GM03348 (cell line): ENCODE measurements at regions not wholly inside any gene's neighbourhood (a gene's known extent, or its start where the extent isn't known, plus 50 kb on each side); places are given as distances from the start of the nearest gene placed in this dataset.

Experiments
- DNase-seq: peaks from one replicate; pipeline ENCODE4 v3.0.0; 2012; ENCODE audit warnings: low spot score

DNA sequence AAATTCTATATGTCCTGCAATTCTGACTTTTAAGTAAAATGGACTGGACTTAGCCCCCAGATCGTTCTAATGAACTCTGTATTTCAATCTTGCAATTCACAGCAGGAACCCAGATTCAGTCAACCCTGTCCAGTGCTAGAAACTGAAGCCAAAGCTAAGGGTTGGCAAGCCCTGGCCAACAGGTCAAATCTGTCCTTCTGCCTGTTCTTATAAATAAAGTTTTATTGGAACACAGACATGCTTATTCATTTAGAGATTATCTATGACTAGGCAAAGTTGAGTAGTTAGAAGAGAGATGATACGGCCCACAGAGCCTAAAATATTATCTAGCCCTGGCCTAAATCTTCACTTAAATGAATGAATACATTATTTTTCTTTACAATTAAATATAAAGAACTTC is 339.2 kb upstream of the JARID2 start:
- DNase-seq: no peak

DNA sequence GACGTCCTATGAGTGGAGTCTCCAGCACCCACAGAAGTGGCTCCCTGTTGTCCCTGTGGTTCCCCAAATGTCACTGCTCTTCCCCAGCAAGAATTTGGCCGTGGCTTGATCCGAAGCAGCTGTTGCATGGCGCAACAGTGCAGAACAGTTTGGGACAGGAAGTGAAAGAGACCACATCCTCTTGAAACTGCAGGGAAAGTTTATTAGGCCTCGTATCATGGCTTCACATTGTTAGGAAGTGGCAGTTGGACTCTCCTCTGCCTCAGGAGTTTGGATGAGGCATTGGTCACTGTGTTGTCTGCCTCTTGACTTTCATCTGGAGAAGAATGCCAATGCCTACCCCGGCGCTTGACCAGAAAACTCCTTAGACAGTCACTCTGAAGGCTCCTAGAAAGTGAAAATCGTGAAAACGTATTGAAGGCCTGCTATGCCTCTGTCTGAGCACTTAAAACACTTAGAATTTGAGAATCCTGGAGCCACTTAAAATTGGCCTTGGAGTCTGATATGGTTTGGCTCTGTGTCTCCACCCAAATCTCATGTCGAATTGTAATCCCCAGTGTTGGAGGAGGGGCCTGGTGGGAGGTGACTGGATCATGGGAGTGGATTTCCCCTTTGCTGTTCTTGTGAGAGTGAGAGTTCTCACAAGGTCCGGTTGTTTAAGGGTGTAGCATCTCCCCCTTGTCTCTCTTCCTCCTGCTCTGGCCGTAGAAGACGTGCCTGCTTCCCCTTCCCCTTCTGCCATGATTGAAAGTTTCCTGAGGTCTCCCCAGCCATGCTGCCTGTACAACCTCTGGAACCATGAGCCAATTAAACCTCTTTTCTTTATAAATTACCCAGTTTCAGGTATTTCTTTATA is 334.9 kb upstream of the JARID2 start:
- DNase-seq: no peak

DNA sequence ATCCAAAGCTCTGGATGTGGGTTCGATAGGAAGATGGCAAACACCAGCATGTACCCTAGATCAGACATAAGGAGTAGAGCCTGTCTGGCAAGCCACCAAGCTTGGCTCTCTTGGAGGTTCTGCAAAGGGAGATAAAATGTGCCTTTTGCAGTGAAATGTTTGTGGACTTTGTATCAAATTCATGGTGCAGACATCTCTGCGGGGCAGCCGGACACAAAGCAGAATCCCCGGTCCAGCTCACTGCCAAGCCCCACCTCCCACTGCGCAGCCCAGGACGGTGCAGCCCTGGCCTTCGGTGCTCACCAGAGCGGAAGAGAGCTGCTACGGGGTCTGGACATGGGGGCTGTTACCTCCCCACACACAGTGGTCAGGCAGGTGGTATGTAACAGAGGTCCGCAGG is 333.6 kb upstream of the JARID2 start:
- DNase-seq: no peak

DNA sequence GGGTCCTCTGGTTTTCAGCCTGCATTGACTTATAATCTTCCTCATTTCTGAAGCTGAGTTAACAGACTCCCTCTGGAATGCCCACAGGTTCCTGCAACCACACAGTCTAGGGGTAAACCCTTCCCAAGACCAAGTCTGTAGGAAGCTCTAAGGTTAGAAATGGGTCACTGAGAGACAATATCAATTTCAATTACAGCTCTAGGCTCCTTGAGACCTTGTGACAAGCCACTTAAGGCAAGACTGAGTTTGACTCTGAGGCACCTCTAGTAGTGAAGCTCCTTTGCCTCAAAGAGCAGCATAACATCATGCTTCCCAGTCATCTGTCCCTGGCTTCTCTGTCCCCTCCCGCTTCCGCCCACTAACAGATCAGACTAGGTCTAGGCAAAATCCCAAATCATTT is 333.2 kb upstream of the JARID2 start:
- no peak for DNase-seq

DNA sequence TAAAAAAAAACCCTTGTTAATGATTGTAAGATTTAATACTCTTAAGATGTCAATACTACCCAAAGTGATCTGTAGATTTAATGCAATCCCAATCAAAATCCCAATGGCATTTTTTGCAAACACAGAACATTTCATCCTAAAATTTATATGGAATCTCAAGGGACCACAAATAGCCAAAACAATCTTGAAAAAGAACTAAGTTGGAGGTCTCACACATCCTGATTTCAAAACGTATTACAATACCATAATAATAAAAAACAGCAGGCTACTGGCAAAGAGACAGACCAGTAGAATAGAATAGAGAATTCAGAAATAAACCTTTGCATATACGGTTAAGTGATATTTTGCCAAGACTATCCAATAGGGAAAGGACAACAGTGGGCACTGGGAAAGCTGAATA is 331.9 kb upstream of the JARID2 start:
- no peak for DNase-seq

DNA sequence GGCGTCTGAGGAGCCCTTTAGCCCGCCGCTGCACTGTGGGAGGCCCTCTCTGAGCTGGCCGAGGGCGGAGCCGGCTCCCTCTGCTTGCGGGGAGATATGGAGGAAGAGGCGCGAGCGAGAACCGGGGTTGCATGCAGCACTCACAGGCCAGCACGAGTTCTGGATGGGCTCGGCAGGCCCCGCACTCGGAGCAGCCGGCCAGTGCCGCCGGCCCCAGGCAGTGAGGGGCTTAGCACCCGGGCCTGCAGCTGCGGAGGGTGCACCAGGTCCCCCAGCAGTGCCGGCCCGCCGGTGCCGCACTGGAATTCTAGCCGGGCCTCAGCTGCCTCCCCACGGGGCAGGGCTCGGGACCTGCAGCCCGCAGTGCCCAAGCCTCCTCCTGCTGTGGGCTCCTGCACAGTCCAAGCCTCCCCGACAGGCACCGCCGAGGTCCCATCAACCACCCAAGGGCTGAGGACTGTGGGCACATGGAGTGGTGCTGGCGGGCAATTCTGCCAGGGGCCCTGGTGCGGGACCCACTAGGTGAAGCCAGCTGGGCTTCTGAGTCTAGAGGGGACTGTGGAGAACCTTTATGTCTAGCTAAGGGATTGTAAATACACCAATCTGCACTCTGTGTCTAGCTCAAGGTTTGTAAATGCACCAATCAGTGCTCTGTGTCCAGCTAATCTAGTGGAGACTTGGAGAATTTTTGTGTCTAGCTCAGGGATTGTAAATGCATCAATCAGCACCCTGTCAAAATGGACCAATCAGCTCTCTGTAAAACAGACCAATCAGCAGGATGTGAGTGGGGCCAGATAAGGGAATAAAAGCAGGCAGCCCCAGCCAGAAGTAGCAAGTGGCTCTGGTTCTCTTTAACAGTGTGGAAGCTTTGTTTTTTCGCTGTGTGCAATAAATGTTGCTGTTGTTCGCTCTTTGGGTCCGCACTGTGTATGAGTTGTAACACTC is 329.7 kb upstream of the JARID2 start:
- DNase-seq: no peak

DNA sequence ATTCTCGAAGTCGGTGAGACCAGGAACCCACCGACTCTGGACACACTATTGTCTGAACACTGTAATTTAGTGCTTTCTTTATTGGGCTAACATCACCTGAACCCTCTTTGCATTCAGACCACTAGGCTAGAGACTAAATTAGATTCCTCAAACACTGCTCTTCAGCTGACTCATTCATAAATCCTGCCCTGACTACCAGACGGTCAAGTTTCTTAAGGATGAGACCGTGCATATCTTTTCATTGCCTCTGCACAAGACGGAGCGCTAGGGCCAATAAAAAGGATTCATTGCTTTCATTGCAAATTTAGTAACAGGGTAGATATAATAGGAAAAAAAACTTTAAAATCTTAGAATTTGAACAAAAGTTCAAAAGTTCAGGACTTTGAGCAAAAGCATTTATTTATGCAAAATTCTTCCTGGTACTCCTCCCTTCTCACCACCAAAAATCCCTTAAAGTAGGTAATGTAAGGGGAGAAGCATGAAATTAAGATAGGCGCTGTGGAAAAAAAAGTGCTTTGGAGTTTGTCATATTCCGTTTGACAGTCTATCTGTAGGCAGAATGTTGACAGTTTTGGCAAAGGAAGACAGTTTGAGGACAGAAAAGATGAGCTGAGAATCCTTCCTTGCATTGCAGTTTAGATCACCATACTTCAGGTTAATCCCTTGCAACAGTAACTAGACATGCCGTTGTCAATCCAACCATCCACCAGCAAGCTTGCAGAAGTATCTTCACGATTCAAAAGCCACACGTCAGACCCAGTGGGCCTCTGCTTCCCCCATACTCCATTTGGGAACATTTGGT is 328.6 kb upstream of the JARID2 start:
- DNase-seq: peak; percentile 28

DNA sequence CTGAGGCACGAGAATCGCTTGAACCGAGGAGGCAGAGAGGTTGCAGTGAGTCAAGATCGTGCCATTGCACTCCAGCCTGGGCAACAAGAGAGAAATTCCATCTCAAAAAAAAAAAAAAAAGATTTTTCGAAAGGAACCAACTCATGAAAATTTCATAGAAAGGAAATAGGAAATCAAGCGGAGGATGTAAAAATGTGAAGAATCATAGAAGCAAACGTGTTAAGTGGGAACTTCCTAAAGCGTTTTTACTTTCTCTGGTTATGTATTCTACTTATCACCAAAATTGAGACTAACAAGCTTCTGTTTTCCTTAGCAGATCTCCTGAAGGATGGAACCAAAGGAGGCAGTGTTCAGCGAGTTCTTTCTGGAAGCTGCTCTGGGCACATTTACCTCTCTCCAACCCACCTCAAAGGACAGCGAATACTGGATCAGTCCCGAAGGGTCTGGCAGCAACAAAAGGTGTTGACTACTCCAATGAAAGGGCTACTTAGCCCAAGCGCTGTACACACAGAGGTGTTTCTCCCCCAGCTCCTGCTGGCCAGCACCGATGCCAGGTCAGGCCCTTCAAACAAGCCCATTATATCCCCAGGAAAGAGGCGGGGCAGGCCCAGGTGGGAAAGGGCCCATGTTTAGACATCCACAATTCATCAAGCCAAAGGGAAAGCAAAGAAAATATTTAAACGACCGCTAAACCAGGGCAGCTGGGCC is 327.5 kb upstream of the JARID2 start:
- no peak for DNase-seq

DNA sequence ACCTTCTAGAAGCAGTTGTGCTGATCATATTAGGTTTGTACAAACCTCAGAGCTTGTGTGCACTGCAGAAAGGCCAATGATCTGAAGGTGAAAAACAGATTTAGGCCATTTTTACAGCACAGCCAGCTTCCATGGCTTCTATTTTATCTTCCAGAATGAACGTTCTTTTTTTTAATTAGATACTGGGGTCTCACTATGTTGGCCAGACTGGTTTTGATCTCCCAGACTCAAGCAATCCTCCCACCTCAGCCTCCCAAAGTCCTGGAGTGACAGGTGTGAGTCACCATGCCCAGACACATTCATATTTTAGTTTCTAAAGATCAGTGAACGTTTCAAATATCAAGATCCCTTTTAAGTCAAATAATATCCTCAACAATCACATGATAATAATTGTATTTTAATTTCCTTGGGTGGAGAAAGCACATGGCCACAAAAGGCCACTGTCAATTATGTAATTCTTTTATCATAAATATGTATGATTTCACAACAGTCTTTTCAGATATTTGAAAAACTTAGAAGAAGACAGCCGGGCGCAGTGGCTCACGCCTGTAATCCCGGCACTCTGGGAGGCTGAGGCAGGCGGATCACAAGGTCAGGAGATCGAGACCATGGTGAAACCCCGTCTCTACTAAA is 326.7 kb upstream of the JARID2 start:
- DNase-seq: no peak

DNA sequence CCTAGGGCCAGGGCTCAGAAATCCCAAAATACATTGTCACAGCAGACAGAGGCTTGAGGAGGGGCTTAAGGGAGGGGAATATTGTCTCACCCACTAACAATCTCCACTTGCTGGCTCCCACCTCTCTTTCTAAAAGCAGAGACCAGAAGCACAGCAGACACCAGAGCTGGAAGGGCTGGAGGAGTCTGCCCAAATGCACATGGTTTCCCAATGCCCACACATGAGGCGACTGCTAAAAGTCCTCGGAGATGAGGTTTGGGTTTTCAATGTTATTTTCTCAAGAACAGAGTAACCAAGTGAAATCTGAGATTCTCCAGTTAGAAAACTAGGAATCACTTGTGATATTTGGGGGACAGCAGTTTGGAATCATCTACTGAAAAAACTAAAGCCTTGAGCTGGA is 325.6 kb upstream of the JARID2 start:
- no peak for DNase-seq

DNA sequence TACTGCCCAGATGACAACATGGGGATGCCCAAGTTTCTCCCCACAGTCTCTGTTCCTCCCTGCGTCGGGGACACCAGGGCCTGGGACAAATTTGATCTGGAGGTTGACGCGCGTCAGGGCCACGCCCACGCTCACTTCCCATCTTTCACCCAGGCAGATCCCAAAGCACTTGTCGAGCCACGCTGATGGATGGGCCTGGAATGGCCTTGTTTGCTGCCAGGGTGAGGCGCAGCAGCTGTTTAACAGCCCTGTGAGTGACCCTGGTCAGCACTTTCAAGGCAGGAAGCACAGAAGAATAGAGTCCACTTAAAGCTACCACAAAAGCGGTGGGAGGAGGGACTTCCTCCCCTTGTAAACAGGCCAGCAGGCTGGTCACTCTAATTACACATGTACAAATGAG is 324.7 kb upstream of the JARID2 start:
- no peak for DNase-seq

DNA sequence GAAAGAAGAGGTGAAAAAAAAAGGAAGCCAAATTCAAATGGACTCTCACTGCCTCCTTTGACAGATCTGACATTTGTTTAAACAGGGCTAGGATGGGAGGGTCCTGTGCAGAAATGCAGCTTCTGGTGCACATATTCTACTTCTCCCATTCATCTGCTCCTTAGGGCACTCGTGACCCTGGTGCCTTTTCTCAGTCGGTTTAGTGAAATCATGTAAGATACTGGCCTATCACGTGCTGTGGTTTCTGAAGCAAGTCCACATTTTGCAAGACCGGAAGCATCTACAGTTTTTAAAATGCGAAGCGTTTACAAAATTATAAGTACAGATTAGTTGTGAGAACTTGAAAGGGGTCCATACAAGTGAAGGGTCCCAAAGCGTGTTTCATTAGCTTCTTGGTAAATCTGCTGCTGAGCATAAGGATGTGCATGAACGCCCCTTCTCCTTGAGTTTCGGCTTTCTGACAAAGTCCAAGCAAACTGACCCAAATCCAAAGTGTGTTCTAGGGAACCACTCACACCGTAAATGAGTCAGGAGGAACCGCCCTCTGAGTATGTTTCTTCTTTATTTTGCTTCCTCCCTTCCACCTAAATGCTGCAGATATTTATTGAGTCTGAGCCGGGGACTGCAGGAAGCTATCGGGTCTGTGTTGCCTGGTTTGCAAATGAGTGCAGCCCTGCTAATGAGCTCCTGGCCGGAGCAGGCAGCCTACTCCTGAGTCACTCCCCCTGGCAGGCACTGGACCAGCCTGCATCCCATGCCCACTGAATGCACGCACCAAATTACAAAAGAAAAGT is 323.8 kb upstream of the JARID2 start:
- DNase-seq: no peak

DNA sequence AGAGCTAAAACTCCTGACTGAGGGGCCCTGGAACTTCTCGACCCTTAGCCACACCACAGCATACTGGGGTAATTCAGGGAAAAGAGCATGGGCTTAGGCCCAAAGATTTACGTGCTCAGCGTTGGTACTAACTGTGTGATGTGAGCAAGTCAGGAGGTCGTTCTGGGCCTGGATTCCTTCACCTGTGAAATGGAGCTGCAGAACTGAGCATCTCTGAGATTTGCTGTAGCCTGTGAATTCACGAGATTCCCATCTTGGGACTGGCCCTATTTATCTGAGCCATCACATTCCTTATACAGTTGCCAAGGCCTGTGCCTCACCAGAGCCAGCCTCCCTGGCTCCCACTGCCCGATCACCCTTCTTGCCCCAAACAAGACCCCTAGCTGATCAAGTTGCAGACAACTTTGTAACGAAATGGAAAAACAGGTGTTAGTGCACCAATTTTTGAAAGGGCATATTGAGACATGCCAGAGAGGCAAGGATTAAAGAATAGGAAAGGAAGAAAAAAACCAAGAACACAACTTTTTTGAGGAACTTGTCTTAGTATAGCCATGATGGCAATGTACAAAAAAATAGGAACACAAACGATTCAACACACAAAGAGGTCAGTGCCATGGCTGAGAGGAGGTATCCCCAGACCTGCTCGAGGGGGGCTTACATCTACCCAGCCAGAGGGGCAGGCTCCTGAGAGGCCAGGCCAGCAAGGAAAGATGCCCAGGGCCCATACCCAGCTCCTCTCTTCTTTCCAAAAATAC is 323.0 kb upstream of the JARID2 start:
- DNase-seq: no peak

DNA sequence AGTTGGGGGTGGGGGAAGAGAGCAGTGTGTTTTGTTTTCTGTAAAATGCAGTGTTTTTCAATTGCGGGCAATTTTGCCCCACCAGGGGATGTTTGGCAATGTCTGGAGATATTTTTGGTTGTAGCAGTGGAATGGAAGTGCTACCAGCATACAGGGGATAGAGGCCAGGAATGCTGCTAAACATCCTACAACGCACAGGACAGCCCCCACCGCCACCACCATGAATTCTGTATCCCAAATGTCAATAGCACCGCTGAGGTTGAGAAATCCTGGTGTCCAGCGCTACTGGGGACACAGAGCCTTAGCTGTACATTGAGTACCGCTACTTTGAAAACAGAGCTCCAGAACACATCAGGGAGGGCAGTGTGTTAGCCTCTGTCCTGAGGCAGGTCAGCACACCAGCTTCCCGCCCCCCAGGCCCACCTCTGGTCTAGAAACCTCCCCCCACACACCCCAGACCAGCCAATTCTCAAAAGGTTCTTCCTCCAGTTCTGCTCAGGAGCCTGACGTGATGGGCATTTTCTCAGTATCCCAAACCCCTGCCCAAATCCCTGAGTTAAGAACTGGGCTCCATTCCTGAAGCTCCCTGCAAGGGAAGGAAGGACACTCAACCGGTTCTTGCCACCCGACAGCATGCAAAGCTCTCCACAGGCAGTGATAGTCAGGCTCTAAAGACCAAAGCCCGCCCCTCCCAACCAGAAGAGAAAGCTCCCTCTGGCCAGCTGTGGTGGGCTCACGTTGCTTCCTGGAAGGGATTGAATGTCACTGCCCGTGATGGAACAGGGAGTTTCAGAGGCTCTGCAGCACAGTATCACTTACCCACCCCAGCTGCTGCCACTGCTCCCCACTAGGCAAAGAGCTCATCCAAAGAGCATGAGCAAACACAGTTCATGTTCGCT is 321.5 kb upstream of the JARID2 start:
- no peak for DNase-seq

DNA sequence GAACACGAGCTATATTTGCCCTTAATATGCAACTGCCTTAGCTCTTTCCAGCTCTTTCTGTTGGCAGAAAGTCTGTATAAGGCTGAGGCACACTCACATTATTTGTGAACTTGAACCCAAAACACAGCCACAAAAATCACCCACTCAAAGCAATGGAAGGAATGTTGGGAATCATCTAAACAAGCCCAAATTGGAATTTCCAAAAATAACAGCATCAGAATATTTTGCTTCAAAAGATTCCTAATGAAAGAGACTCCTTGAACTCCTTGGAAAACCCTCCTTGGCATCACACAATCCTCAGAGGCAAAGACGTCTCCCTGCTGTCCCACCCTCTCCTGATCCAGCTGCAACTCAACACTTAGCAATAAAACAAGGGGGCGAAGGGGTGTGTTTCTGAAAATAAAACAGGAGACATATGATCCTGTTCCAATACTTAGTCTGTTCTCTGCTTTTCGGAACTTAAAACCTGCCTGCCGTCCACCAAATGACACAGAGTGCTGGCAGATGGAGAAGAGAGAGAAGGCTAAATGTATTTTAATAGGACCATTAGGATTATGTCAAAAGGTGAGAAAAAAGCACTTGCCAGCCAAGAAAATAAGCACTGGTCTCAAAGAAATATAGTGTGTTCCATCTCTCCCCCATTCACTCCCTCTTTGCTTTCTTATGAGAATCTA is 320.7 kb upstream of the JARID2 start:
- no peak for DNase-seq

DNA sequence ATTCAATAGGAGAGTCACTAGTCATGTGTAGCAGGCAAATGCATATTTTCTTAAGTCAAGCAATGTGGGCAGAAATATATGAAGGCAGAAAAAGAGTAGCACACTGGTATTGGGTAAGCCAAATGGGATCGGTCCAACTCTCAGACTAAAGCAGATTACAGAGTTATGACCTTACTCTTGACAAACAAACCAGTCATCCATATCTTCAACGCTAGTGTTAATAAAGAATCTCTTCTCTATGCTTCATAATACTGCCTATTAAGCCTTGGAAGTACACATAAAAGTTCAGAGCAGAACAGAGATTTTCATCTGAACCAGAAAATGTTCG is 320.2 kb upstream of the JARID2 start:
- DNase-seq: peak; percentile 27

DNA sequence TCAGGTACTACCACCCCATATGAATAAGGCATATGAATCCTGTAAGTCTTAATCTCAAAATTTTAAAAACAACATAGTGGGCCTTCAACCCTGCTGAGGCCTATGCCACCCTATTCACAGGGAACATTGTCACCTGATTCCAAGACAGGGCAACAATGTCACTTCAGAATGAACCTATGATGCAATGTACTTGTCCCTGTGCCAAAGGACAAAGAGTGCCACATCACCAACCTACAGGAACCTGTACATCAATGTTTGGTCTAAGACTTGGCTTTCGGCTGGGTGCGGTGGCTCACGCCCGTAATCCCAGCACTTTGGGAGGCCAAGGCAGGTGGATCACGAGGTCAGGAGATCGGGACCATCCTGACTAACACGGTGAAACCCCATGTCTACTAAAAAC is 318.5 kb upstream of the JARID2 start:
- no peak for DNase-seq

DNA sequence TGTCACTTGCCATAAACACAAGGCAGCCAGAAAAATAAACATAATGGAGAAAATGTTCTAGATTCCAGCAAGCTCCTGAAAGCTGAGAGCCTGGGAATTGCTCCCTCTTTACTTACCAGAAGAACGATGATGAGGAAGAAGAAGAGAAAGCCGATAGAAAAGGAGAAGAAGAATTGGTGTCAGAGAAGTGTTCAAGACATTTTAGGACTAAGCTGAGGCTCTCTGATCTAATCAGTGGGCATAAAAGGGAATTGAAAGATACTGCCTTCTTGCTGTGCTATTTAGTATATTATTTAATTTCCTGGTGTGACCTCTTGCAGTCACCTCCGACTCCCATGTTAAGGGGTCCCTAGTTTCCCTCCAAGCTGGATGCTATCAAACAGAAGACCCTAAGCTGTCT is 316.6 kb upstream of the JARID2 start:
- no peak for DNase-seq
